HG03558 (cell line): ENCODE measurements at regions not wholly inside any gene's neighbourhood (a gene's known extent, or its start where the extent isn't known, plus 50 kb on each side); places are given as distances from the start of the nearest gene placed in this dataset.
"Not testable (repeated sequence)": the region's sequence is repeated elsewhere in the genome, so short reads cannot be mapped to it uniquely, and the experiment has no call there.

ENCODE experiments used
- ATAC-seq: cut with Tn5 transposase; IDR thresholded peaks from one replicate; pipeline ENCODE4 v1.9.1; 2021; ENCODE audit warnings: moderate number of reproducible peaks; ENCODE audit not compliant: unreplicated experiment; ENCODE audit errors: extremely low read depth

- ATAC-seq, result no peak
Observed at GRCh38 chr4:141447761-141448160, 188.6 kb upstream of the IL15 start.

GRCh38 chr4:141448490-141448889, 187.9 kb upstream of the IL15 start:
- ATAC-seq, result no peak

- no peak for ATAC-seq
Observed at GRCh38 chr4:141449927-141450326, 186.5 kb upstream of the IL15 start.

GRCh38 chr4:141455651-141456050, 180.7 kb upstream of the IL15 start:
- no peak for ATAC-seq

- no peak for ATAC-seq
Observed at GRCh38 chr4:141457653-141458052, 178.7 kb upstream of the IL15 start.

GRCh38 chr4:141458501-141458900, 177.9 kb upstream of the IL15 start:
- no peak for ATAC-seq

- no peak for ATAC-seq
Observed at GRCh38 chr4:141459020-141459419, 177.4 kb upstream of the IL15 start.

- no peak for ATAC-seq
Observed at GRCh38 chr4:141462361-141462760, 174.0 kb upstream of the IL15 start.

- no peak for ATAC-seq
Observed at GRCh38 chr4:141463678-141464077, 172.7 kb upstream of the IL15 start.

- no peak for ATAC-seq
Observed at GRCh38 chr4:141464366-141464765, 172.0 kb upstream of the IL15 start.

GRCh38 chr4:141465171-141465570, 171.2 kb upstream of the IL15 start:
- ATAC-seq, result no peak

- ATAC-seq, result no peak
Observed at GRCh38 chr4:141467225-141467624, 169.2 kb upstream of the IL15 start.

GRCh38 chr4:141469392-141469791, 167.0 kb upstream of the IL15 start:
- no peak for ATAC-seq

- ATAC-seq, result no peak
Observed at GRCh38 chr4:141473026-141473540, 163.3 kb upstream of the IL15 start.

- no peak for ATAC-seq
Observed at GRCh38 chr4:141473952-141474351, 162.4 kb upstream of the IL15 start.

- no peak for ATAC-seq
Observed at GRCh38 chr4:141480950-141481349, 155.4 kb upstream of the IL15 start.

GRCh38 chr4:141484298-141484697, 152.1 kb upstream of the IL15 start:
- not testable (repeated sequence) for ATAC-seq

GRCh38 chr4:141486375-141486997, 149.9 kb upstream of the IL15 start:
- no peak for ATAC-seq

GRCh38 chr4:141497627-141498026, 138.8 kb upstream of the IL15 start:
- ATAC-seq, result peak; percentile 92

- ATAC-seq, result no peak
Observed at GRCh38 chr4:141499261-141499853, 137.0 kb upstream of the IL15 start.

- ATAC-seq, result no peak
Observed at GRCh38 chr4:141501395-141501794, 135.0 kb upstream of the IL15 start.

GRCh38 chr4:141501931-141502330, 134.5 kb upstream of the IL15 start:
- ATAC-seq, result no peak
